Neural cell (in vitro differentiated cells): ENCODE measurements at regions not wholly inside any gene's neighbourhood (a gene's known extent, or its start where the extent isn't known, plus 50 kb on each side); places are given as distances from the start of the nearest gene placed in this dataset.
"Not testable (repeated sequence)": the region's sequence is repeated elsewhere in the genome, so short reads cannot be mapped to it uniquely, and the experiment has no call there.

Source experiments
- H2AFZ ChIP-seq: fragments of 200-600, 300-800 bp; sonication (generic), shearing (Covaris generic); 2 replicates; pipeline ENCODE4 v1.6.0; 2014; ENCODE audit warnings: low read depth, mild to moderate bottlenecking, antibody characterized with exemption, low read length, moderate library complexity
- H3F3A ChIP-seq: fragments of 200-600 bp; shearing (Covaris generic); 2 replicates; pipeline ENCODE4 v1.6.1; 2016; ENCODE audit warnings: mild to moderate bottlenecking, moderate library complexity, mixed read lengths, antibody characterized with exemption, low read length; ENCODE audit not compliant: insufficient read depth, poor library complexity, severe bottlenecking
- H3K27ac ChIP-seq: fragments of 200-600, 300-800 bp; sonication (generic), shearing (Covaris generic); 2 replicates; pipeline ENCODE4 v1.5.1; 2014; ENCODE audit warnings: mild to moderate bottlenecking, low read length, moderate library complexity
- H3K27me3 ChIP-seq: fragments of 300-800, 200-600 bp; sonication (generic), shearing (Covaris generic); 2 replicates; pipeline ENCODE4 v1.6.0; 2014; ENCODE audit warnings: mild to moderate bottlenecking, low read depth, low read length, moderate library complexity; ENCODE audit not compliant: insufficient read depth
- H3K36me3 ChIP-seq: fragments of 300-800, 200-600 bp; sonication (generic), shearing (Covaris generic); 2 replicates; pipeline ENCODE4 v1.5.1; 2014; ENCODE audit warnings: mild to moderate bottlenecking, antibody characterized with exemption, low read length, moderate library complexity; ENCODE audit not compliant: insufficient read depth
- H3K4me2 ChIP-seq: fragments of 300-800, 200-600 bp; sonication (generic), shearing (Covaris generic); 2 replicates; pipeline ENCODE4 v1.6.0; 2014; ENCODE audit warnings: mild to moderate bottlenecking, low read length
- H3K4me3 ChIP-seq: fragments of 300-800, 200-600 bp; sonication (generic), shearing (Covaris generic); 2 replicates; pipeline ENCODE4 v1.5.1; 2014; ENCODE audit warnings: mild to moderate bottlenecking, low read length, moderate library complexity
- H3K79me2 ChIP-seq: fragments of 200-600 bp; shearing (Covaris generic); replicated peaks from 2 replicates; pipeline ENCODE4 v1.6.0; 2014; ENCODE audit warnings: mild to moderate bottlenecking, low read length, moderate library complexity; ENCODE audit not compliant: insufficient read depth
- H3K9ac ChIP-seq: fragments of 300-800, 200-600 bp; sonication (generic), shearing (Covaris generic); 2 replicates; pipeline ENCODE4 v1.6.1; 2016; ENCODE audit warnings: mild to moderate bottlenecking, low read length, mixed read lengths
- H3K9me2 ChIP-seq: fragments of 200-600 bp; shearing (Covaris generic); 2 replicates; pipeline ENCODE4 v1.6.1; 2016; ENCODE audit warnings: mild to moderate bottlenecking, low read length, mixed read lengths; ENCODE audit not compliant: insufficient read depth
- H3K9me3 ChIP-seq: fragments of 200-600, 300-800 bp; sonication (generic), shearing (Covaris generic); 2 replicates; pipeline ENCODE4 v1.6.1; 2016; ENCODE audit warnings: mild to moderate bottlenecking, mixed run types, low read length, moderate library complexity, mixed read lengths
- H4K20me1 ChIP-seq: fragments of 200-600 bp; shearing (Covaris generic); 2 replicates; pipeline ENCODE4 v1.6.1; 2016; ENCODE audit warnings: mild to moderate bottlenecking, mixed run types; ENCODE audit not compliant: insufficient read depth
- EP300 ChIP-seq: fragments of 450-650 bp; conservative IDR thresholded peaks from 2 replicates; pipeline ENCODE4 v1.6.1; 2014; ENCODE audit warnings: antibody characterized with exemption, mild to moderate bottlenecking, moderate library complexity; ENCODE audit not compliant: poor library complexity, severe bottlenecking
- EZH2 ChIP-seq: fragments of 200-600, 300-800 bp; shearing (Covaris generic), sonication (generic); IDR thresholded peaks from 2 replicates; pipeline ENCODE4 v1.6.1; 2014; ENCODE audit warnings: antibody characterized with exemption, low read length, borderline replicate concordance, mild to moderate bottlenecking; ENCODE audit not compliant: insufficient read depth, poor library complexity, severe bottlenecking
- MXI1 ChIP-seq: fragments of 450-650 bp; conservative IDR thresholded peaks from 2 replicates; pipeline ENCODE4 v1.6.1; 2014; ENCODE audit warnings: antibody characterized with exemption, mild to moderate bottlenecking; ENCODE audit not compliant: poor library complexity, severe bottlenecking
- POLR2AphosphoS5 ChIP-seq: IDR thresholded peaks from 2 replicates; pipeline ENCODE4 v1.6.1; 2012
- RAD21 ChIP-seq: fragments of 450-650 bp; conservative IDR thresholded peaks from 2 replicates; pipeline ENCODE4 v1.6.1; 2014; ENCODE audit warnings: antibody characterized with exemption, mild to moderate bottlenecking, moderate library complexity
- SMC3 ChIP-seq: fragments of 450-650 bp; conservative IDR thresholded peaks from 2 replicates; pipeline ENCODE4 v1.6.1; 2014; ENCODE audit warnings: antibody characterized with exemption, mild to moderate bottlenecking, moderate library complexity; ENCODE audit not compliant: poor library complexity
- TAF1 ChIP-seq: IDR thresholded peaks from 2 replicates; pipeline ENCODE4 v1.6.1; 2012; ENCODE audit warnings: low read depth
- TF ChIP-seq, protein P1 (sequence below): fragments of 450-650 bp; IDR thresholded peaks from 2 replicates; pipeline ENCODE4 v1.5.1; 2014; ENCODE audit warnings: antibody characterized with exemption, mild to moderate bottlenecking, moderate library complexity; ENCODE audit not compliant: poor library complexity, severe bottlenecking
- TF ChIP-seq, protein P2 (sequence below): IDR thresholded peaks from 2 replicates; pipeline ENCODE4 v1.6.1; 2012; ENCODE audit warnings: borderline replicate concordance

- H3K4me2 ChIP-seq: no peak overlapping the region
- TF ChIP-seq, protein P1, sequence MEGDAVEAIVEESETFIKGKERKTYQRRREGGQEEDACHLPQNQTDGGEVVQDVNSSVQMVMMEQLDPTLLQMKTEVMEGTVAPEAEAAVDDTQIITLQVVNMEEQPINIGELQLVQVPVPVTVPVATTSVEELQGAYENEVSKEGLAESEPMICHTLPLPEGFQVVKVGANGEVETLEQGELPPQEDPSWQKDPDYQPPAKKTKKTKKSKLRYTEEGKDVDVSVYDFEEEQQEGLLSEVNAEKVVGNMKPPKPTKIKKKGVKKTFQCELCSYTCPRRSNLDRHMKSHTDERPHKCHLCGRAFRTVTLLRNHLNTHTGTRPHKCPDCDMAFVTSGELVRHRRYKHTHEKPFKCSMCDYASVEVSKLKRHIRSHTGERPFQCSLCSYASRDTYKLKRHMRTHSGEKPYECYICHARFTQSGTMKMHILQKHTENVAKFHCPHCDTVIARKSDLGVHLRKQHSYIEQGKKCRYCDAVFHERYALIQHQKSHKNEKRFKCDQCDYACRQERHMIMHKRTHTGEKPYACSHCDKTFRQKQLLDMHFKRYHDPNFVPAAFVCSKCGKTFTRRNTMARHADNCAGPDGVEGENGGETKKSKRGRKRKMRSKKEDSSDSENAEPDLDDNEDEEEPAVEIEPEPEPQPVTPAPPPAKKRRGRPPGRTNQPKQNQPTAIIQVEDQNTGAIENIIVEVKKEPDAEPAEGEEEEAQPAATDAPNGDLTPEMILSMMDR: no peak
- no peak for TF ChIP-seq TAF1
- TF ChIP-seq POLR2AphosphoS5: no peak
- TF ChIP-seq, protein P2, sequence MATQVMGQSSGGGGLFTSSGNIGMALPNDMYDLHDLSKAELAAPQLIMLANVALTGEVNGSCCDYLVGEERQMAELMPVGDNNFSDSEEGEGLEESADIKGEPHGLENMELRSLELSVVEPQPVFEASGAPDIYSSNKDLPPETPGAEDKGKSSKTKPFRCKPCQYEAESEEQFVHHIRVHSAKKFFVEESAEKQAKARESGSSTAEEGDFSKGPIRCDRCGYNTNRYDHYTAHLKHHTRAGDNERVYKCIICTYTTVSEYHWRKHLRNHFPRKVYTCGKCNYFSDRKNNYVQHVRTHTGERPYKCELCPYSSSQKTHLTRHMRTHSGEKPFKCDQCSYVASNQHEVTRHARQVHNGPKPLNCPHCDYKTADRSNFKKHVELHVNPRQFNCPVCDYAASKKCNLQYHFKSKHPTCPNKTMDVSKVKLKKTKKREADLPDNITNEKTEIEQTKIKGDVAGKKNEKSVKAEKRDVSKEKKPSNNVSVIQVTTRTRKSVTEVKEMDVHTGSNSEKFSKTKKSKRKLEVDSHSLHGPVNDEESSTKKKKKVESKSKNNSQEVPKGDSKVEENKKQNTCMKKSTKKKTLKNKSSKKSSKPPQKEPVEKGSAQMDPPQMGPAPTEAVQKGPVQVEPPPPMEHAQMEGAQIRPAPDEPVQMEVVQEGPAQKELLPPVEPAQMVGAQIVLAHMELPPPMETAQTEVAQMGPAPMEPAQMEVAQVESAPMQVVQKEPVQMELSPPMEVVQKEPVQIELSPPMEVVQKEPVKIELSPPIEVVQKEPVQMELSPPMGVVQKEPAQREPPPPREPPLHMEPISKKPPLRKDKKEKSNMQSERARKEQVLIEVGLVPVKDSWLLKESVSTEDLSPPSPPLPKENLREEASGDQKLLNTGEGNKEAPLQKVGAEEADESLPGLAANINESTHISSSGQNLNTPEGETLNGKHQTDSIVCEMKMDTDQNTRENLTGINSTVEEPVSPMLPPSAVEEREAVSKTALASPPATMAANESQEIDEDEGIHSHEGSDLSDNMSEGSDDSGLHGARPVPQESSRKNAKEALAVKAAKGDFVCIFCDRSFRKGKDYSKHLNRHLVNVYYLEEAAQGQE: no peak
- no peak for TF ChIP-seq EP300
- TF ChIP-seq EZH2: no peak
- no peak for TF ChIP-seq RAD21
These were observed 258.8 kb downstream of the TPBG start for GRCh38 chr6:82622461-82622860.

DNA sequence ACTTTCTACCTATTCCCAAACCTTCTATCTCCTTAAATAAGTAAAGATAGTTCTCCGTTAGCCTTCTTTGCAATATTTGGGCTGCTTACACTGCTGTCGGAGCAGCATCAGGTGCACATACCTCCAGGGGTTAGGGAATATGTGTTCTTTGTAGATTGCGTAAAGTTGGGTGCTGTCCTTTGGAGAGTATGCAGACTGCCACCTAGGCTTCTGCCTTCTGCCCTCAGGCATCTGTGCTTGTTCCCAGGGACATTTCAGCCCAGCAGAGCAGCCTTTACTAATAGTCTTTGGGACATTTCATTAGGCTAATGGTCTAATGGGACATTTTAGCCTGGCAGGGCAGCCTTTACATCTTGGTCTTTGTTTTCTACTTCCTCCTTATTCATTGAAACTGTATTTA is 260.6 kb downstream of the TPBG start:
- H3K9ac ChIP-seq: no peak overlapping the region
- H3K4me3 ChIP-seq: no peak overlapping the region
- H3K36me3 ChIP-seq: no peaks in the 10 kb centered on the region
- no peak overlapping the region for H3K4me2 ChIP-seq
- H3K27me3 ChIP-seq: no peaks in the 10 kb centered on the region
- TF ChIP-seq POLR2AphosphoS5: no peak
- TF ChIP-seq RAD21: no peak
- no peak for TF ChIP-seq SMC3
- no peak for TF ChIP-seq MXI1
- TF ChIP-seq EZH2: no peak
- no peak for TF ChIP-seq TAF1
- TF ChIP-seq EP300: no peak
- TF ChIP-seq, protein P2: no peak
- TF ChIP-seq, protein P1: no peak
- no peaks in the 10 kb centered on the region for H3K79me2 ChIP-seq
- no peak overlapping the region for H3K27ac ChIP-seq
- H3K9me2 ChIP-seq: no peaks in the 10 kb centered on the region
- H2AFZ ChIP-seq: no peak overlapping the region
- H3K9me3 ChIP-seq: no peaks in the 10 kb centered on the region
- H3F3A ChIP-seq: no peaks in the 10 kb centered on the region
- no peaks in the 10 kb centered on the region for H4K20me1 ChIP-seq

More at GRCh38 chr6:82622461-82622860, 258.8 kb downstream of the TPBG start:
- no peak overlapping the region for H3K4me3 ChIP-seq
- H3K9me2 ChIP-seq: no peaks in the 10 kb centered on the region
- H3K9ac ChIP-seq: no peak overlapping the region
- no peaks in the 10 kb centered on the region for H3K79me2 ChIP-seq
- H3K36me3 ChIP-seq: no peaks in the 10 kb centered on the region
- no peaks in the 10 kb centered on the region for H3K9me3 ChIP-seq
- H3F3A ChIP-seq: no peaks in the 10 kb centered on the region
- H4K20me1 ChIP-seq: no peaks in the 10 kb centered on the region
- H2AFZ ChIP-seq: no peak overlapping the region
- no peaks in the 10 kb centered on the region for H3K27me3 ChIP-seq
- no peak overlapping the region for H3K27ac ChIP-seq

- H4K20me1 ChIP-seq, H3K27ac ChIP-seq, H3K36me3 ChIP-seq, H3F3A ChIP-seq, H3K9ac ChIP-seq, H2AFZ ChIP-seq, H3K79me2 ChIP-seq, H3K9me3 ChIP-seq, H3K4me2 ChIP-seq, H3K27me3 ChIP-seq, H3K9me2 ChIP-seq, H3K4me3 ChIP-seq: not testable (repeated sequence)
These were observed 263.3 kb downstream of the TPBG start for GRCh38 chr6:82626946-82627345.
